ENCODE measurements at regions not wholly inside any gene's neighbourhood (a gene's known extent, or its start where the extent isn't known, plus 50 kb on each side); places are given as distances from the start of the nearest gene placed in this dataset.

- no peak overlapping the region for H3K4me3 Mint-ChIP-seq (ENCODE audit: unreplicated experiment)
- H3K27ac Mint-ChIP-seq (ENCODE audit: unreplicated experiment), result no peak overlapping the region
- TF ChIP-seq, protein P1, sequence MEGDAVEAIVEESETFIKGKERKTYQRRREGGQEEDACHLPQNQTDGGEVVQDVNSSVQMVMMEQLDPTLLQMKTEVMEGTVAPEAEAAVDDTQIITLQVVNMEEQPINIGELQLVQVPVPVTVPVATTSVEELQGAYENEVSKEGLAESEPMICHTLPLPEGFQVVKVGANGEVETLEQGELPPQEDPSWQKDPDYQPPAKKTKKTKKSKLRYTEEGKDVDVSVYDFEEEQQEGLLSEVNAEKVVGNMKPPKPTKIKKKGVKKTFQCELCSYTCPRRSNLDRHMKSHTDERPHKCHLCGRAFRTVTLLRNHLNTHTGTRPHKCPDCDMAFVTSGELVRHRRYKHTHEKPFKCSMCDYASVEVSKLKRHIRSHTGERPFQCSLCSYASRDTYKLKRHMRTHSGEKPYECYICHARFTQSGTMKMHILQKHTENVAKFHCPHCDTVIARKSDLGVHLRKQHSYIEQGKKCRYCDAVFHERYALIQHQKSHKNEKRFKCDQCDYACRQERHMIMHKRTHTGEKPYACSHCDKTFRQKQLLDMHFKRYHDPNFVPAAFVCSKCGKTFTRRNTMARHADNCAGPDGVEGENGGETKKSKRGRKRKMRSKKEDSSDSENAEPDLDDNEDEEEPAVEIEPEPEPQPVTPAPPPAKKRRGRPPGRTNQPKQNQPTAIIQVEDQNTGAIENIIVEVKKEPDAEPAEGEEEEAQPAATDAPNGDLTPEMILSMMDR (IDR thresholded peaks at IDR 0.05; ENCODE audit: unreplicated experiment), result no peak
- no peak for DNase-seq (ENCODE audit: low spot score)
- H3K36me3 Mint-ChIP-seq (ENCODE audit: low read depth, unreplicated experiment), result no peaks in the 10 kb centered on the region
- H3K4me1 Mint-ChIP-seq (ENCODE audit: unreplicated experiment), result no peaks in the 10 kb centered on the region
- H3K9me3 Mint-ChIP-seq (ENCODE audit: unreplicated experiment), result no peaks in the 10 kb centered on the region
- H3K27me3 Mint-ChIP-seq (ENCODE audit: unreplicated experiment), result peaks cover 3% of the 10 kb centered on the region
Observed at GRCh38 chr11:115629456-115630015, 125.3 kb upstream of the CADM1 start.

DNA sequence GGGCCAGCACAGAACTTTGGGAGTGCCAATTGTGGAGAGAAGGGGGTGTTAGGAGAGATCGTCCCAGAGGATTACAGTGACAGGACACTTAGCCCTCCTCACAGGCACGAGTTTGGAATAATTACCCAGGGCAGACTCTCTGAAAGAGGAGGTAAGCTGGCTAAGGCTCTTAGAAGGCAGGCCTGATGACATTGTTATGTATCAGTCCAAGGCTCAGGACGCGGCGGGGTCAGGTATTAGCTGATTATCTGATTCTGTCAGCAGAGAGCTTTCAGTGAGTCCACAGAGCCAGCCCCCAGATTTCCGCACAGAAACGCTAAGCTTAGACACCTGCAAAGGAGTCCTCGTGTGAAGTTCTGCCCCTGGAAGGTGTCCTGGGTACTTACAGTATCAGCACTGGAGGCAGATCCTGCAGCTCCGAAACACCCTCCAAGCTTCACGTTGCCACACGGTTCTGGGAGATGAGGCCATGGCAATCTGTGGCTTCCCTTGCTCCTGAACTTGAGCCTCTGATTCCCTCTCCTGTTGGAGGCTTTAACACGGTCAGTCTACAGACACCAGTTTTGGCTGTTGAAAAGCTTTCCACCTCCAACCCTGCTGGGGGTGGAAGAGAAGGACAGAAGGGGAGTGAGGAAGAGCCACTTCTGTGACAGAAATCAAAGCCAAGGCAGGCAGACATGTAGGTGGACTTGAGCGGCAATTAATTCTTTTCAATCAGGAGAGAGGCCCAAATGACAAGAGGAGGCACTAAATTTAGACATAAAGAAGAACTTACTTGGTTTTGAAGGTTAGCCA lies 123.6 kb upstream of the CADM1 start:
- Mint-ChIP-seq H3K27ac (ENCODE audit: unreplicated experiment) (no peak overlapping the region), H3K36me3 (ENCODE audit: low read depth, unreplicated experiment) (no peaks in the 10 kb centered on the region), H3K4me3 (ENCODE audit: unreplicated experiment) (no peak overlapping the region), H3K9me3 (ENCODE audit: unreplicated experiment) (no peaks in the 10 kb centered on the region), H3K4me1 (ENCODE audit: unreplicated experiment) (no peaks in the 10 kb centered on the region), H3K27me3 (ENCODE audit: unreplicated experiment) (peaks cover 3% of the 10 kb centered on the region)
- TF ChIP-seq, protein P1 (IDR thresholded peaks at IDR 0.05; ENCODE audit: unreplicated experiment), result no peak
- DNase-seq (ENCODE audit: low spot score), result no peak

- Mint-ChIP-seq H3K9me3 (ENCODE audit: unreplicated experiment) (no peaks in the 10 kb centered on the region), H3K27me3 (ENCODE audit: unreplicated experiment) (peaks cover 3% of the 10 kb centered on the region), H3K4me1 (ENCODE audit: unreplicated experiment) (no peaks in the 10 kb centered on the region), H3K27ac (ENCODE audit: unreplicated experiment) (no peak overlapping the region), H3K36me3 (ENCODE audit: low read depth, unreplicated experiment) (no peaks in the 10 kb centered on the region), H3K4me3 (ENCODE audit: unreplicated experiment) (no peak overlapping the region)
- TF ChIP-seq, protein P1 (IDR thresholded peaks at IDR 0.05; ENCODE audit: unreplicated experiment), result no peak
- DNase-seq (ENCODE audit: low spot score), result no peak
Observed at GRCh38 chr11:115627071-115627470, 122.9 kb upstream of the CADM1 start.

DNA sequence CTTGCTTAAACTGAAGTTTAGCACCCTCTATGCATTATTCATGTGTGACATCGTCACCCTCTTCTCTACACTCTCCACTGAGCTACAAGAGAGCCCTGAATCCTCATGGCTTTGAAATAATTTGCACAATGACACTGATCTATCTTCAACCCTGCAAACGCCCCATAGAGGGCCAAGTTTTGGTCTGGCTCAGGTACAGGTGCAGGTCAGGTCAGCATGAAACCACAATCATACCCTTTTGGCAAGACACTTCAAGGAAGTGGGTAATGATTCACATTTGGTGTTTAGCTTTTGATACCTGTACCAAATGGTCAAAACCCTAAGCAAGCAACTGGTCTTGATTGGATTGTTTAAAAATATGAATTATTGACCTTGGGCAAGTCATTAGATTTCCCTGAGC lies 122.2 kb upstream of the CADM1 start:
- no peak for DNase-seq (ENCODE audit: low spot score)
- TF ChIP-seq, protein P1 (IDR thresholded peaks at IDR 0.05; ENCODE audit: unreplicated experiment), result no peak
- Mint-ChIP-seq H3K27ac (ENCODE audit: unreplicated experiment) (no peak overlapping the region), H3K27me3 (ENCODE audit: unreplicated experiment) (peaks cover 3% of the 10 kb centered on the region), H3K36me3 (ENCODE audit: low read depth, unreplicated experiment) (no peaks in the 10 kb centered on the region), H3K4me1 (ENCODE audit: unreplicated experiment) (no peaks in the 10 kb centered on the region), H3K9me3 (ENCODE audit: unreplicated experiment) (no peaks in the 10 kb centered on the region), H3K4me3 (ENCODE audit: unreplicated experiment) (no peak overlapping the region)

DNA sequence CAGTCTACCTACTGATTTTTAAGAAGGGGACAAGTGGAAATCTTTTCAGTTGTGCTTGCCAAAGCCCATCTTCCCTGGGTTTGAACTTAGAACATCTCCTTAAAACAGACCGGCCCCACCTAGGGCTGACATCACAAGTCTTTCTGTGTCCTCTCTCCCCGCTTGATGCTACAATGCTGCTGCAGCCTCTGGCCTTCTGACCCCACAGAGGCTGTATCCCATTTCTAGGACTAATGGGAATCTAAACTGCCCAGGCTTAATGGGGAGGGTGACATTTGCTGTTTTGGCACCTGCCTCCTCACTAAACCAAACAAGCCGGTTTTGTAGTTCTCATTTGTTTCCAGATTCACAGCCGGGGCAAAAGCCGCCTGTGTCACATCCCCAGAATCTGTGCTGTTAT lies 121.3 kb upstream of the CADM1 start:
- no peak for DNase-seq (ENCODE audit: low spot score)
- Mint-ChIP-seq H3K4me3 (ENCODE audit: unreplicated experiment) (no peak overlapping the region), H3K27ac (ENCODE audit: unreplicated experiment) (no peak overlapping the region), H3K36me3 (ENCODE audit: low read depth, unreplicated experiment) (no peaks in the 10 kb centered on the region), H3K9me3 (ENCODE audit: unreplicated experiment) (no peaks in the 10 kb centered on the region), H3K27me3 (ENCODE audit: unreplicated experiment) (peaks cover 3% of the 10 kb centered on the region), H3K4me1 (ENCODE audit: unreplicated experiment) (no peaks in the 10 kb centered on the region)
- TF ChIP-seq, protein P1 (IDR thresholded peaks at IDR 0.05; ENCODE audit: unreplicated experiment), result no peak

Measured in endothelial cell (in vitro differentiated cells).